ENCODE measurements at regions not wholly inside any gene's neighbourhood (a gene's known extent, or its start where the extent isn't known, plus 50 kb on each side); places are given as distances from the start of the nearest gene placed in this dataset.

DNA sequence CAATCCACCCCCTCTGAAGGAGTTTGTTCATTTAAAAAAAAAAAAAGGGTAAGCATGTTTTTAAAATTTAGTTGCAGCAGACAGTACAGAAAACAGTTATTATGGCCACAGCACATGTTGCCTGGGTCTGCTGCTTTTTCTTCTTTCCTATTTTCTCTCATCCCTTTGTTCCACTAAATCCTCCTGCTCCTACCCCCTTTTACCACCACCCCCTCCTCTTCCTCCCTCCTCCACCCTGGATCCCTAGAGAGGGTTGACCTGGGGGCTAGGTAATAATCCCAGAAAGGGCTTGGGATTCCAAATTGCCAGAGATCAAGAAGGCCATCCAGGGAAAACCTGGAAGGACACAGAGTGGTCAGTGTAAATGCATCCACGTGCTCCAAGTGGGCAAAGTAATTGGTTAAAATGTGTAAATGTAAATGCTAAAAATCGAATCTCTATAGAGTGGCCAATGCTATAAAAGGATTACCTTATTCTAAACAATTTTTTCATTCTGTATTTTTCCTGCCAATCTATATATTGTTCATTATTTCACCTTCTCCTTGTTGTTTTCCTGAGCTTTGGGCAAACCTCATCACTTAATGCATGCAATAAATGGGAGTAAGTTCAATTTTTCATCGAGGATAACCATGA lies 89.0 kb upstream of the PIK3CG start:
- no peak for DNase-seq (ENCODE audit: low read depth in 2 of 2)

DNA sequence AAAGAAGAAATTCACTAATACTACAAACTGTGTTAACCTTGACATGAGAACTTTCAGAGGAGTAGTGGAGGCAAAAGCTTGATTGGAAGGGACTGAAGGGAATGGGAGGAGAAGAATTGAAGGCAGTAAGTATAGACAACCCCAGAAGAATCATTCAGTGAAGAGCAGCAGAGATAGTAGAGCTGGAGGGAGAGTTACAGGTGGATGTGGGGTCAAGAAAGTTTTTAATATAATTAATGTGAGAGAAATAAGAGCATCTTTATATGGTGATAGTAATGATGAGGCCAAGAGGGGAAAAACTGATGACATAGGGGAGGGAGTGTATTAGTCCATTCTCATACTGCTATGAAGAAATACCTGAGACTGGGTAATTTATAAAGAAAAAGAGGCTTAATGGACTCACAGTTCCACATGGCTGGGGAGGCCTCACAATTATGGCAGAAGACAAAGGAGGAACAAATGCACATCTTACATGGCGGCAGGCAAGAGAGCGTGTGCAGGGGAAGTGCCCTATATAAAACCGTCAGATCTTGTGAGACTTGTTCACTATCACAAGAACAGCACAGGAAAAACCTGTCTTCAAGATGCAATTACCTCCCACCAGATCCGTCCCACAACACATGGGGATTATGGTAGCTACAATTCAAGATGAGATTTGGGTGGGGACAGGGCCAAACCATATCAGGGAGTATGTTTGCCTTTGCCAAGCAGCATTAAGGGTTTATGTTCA lies 88.3 kb upstream of the PIK3CG start:
- no peak for DNase-seq (ENCODE audit: low read depth in 2 of 2)

DNA sequence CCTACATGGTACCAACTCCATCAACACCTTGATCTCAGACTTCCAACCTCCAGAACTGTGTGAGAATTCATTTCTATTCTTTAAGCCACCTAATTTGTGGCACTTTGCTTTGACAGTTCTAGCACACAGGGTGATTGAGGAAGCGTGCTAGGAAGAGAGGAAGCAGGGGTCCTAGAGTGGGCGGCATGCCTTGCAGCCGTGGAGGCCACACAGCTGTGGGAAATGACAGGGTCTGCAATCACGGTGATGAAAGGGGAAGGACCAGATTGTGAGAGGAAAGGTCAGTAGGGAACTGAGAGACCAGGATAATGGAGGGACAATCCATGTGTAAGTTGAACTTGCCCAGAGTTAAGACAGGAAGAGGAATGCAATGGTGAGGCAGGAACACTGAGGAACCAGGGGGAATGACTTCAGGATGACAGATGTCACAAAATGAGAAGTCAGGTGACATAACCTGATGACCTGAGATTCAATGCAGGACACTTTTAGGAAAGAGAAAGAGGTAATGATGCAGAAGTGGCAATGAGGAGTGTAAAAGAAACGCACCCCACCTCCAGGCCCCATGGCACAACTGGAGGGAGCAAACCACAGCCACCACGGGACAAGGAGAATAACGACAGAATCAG lies 87.3 kb upstream of the PIK3CG start:
- DNase-seq (ENCODE audit: low read depth in 2 of 2), result no peak

GRCh38 chr7:106778656-106779250 lies 86.3 kb upstream of the PIK3CG start:
- DNase-seq (ENCODE audit: low read depth in 2 of 2), result no peak

GRCh38 chr7:106779877-106780276 lies 85.2 kb upstream of the PIK3CG start:
- DNase-seq (ENCODE audit: low read depth in 2 of 2), result no peak

DNA sequence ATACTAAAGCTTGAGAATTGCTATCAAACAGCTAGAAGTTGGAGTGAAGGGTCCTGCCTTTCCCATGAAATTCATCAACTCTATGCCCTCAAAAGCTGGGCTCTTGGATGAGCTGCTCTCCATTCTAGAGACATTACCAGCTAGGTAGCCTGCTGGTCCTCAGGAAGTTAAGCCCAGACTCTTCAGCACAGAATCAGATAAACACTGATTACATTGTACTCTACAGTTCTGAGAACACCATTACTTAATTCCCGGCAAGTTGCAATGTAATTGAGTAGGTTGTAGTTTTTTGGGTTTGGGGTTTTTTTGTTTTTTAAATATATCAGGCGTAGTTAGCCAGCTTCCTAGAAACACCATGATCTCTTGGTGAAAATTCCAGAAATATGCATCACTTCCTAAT lies 84.1 kb upstream of the PIK3CG start:
- DNase-seq (ENCODE audit: low read depth in 2 of 2), result no peak

DNA sequence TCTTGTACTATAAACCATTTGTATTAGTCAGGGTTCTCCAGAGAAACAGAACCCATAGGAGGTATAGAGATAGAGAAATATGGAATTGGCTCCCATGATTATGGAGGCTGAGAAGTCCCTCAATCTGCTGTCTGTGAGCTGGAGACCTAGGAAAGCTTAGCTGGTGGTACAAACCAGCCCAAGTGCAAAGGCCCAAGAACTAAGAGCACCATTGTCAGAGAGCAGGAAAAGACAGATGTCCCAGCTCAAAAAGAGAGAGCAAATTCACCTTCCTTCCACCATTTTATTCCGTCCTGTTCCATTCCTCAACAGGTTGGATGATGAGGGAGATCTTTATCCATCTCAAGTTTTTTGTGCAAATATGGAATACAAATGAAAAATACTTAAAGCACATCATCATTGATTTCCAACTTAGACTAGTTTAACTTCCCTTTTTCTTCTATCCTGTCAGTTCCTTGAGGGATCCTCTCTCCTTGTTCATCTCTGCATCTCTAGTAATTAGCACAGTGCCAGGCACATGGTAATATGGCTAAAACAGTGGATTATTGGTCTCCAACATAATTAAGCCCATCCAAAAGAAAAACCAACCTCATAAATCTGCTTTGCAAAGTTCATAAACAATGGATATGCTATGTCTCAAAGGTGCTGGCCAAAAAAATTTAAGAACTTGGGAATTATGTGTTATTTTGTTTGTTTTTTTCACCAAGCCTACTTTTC lies 83.1 kb upstream of the PIK3CG start:
- DNase-seq (ENCODE audit: low read depth in 2 of 2), result no peak

DNA sequence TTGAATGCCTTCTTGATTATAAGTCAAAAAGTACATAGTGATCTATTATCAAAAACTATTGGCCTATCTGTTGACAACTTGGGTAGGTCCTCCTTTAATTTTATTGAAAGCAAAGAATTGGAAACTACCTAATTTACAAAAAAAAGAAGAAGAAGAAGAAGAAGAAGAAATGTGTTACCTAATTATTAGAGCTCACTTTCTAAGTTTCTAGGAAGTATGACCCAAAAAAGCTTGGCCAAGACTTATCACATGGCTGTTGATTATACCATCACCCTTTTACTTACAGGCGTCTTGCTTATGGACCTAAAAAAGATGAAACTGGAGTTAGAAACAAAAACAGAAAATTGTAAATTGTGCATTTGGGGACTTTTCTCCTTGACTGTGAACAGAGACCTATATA lies 81.8 kb upstream of the PIK3CG start:
- DNase-seq (ENCODE audit: low read depth in 2 of 2), result no peak

GRCh38 chr7:106788637-106789036 lies 76.4 kb upstream of the PIK3CG start:
- DNase-seq (ENCODE audit: low read depth in 2 of 2), result no peak

- no peak for DNase-seq (ENCODE audit: low read depth in 2 of 2)
These were observed 73.6 kb upstream of the PIK3CG start for GRCh38 chr7:106791526-106791925.

DNA sequence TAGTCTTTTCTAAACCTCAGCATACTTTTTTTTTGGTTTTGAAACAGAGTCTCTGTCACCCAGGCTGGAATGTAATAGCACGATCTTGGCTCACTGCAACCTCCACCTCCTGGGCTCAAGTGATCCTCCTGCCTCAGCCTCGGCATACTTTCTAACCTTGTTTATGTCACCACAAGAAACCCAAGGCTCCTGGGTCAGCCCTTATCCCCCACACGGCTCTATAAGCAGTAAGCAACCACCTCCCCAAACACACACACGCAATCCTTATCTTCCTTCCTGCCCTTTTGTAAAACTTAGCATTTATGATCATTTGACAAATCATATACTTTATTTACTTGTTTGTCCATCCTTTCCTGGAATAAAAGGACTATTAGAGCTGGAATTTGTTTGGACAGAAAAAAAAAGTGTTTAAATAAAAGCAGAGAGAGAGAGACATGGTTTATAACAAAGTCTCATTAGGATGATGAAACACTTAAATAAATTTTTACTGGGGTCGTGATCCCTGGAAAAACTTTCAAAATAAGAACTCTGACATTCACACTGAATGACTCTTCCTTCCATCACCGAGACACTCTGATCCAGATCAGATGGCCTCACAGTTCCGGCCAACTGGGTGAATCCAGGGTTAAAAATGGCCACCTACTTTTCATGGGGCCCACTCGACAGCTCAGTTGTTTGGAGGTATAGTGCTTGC lies 72.7 kb upstream of the PIK3CG start:
- no peak for DNase-seq (ENCODE audit: low read depth in 2 of 2)

DNA sequence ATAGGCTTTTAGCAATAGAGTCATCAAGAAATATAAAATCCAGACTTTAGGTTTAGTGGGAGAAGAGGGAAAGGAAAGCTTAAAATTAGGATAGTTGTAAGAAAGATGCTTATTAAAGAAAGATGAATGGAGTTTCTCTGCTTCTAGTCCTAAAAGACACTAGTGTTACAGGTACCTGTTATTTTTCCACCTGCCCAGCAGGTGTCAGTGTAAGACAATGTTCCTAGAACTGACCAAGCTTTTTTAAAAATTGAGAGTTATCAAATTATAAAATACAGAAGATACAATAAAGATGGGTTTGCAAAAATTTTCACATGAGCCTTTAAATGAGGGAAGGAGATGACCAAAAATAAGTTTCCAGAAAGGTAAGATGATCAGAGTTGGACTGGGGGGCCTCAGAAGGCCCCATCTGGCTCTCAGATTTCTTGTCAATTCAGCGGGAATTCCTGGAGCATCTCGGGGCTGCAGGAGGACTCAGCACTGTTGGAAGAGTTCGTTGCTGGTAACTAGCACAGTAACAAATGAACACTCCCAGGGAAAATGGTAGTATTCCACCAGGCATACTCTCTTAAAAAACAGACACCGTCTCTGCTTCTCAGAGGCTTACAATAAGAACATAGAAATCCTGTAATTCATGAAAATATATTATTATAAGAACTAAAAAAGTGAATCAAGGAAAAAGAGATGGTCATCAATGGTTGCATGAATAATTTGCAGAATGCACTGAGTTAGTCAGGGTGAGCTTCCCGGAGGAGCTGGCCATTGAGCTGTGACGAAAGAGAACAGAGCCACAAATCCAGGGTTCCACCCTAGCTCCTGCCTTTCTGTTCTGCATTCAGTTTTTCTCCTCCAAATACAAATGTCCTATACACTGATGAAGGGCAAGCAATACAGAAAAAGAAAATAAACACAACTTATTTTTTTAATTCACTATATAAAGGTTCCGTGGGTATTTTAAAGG lies 71.8 kb upstream of the PIK3CG start:
- DNase-seq (ENCODE audit: low read depth in 2 of 2), result no peak

DNA sequence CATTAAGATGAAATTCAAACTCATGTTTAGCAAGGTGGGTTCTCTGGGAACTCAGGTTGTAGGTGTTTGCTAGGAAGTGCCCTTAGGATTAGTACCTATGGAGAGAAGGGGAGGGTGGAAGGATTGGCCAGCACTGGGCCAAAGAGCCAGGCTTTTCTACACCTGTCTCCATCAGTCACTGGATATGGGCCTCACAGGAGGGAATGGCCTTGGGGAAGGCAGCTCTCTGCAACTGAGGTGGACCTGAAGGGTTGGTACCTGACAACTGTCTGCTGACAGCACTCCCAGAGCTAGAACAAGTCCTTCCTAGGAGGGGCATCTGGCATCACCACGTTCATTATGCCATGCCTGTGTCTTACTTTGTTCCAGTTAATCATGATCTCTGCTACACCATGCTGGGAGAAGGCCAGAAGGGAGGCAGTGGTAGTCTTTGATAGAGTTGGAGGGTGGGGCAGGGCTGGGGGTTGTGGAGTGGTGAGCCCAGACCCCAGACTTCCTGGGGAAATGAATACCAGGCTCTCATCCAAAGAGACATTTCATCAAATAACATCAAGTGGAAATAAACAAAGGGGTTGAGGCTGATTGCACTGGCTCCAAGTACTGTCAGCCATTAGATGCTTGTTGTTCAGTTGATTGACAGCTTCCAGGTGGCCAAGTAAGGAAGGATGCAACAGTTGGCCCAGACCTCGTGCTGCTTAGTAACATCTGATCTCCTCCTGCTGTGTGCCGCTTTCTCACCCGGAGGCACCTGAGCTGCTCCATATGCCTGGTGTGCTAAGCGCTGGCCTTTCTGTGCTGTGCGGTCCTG lies 70.6 kb upstream of the PIK3CG start:
- DNase-seq (ENCODE audit: low read depth in 2 of 2), result no peak

DNA sequence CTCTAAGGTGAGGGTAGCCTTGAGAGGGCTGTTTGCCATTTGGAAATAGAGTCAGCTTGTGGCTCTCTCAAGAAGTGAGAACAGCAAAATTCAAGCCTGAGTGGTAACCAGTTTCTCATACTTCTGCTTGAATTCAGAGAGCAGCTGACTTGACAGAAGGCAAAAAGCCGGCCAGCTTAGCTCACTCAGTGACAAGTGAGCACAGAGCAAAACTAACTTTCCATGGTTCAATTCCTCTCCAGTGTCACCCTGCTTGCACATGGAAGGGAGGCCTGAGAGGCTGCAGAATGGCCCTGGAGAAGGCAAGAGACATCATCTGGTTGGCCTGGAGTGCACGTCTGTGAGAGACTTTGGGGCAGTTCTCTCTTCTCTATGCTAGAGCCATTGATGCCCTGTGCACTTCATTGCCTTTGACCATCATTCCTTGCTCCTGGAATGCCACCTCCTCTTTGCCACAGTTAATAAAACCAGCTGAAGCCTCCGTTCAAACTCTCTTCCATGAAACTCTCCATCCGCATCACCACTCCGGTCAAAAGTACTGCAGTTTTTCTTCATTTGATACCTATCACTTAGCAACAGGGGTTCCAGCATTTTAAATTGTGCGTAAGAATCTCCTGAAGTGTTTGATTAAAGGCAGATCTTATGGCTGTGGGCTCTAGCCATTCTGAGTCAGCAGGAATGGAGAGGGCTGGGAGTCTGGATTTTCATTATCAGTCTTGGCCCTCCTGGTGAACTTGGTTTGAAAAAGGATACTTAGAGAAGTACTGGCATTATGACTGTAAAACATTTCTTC lies 69.8 kb upstream of the PIK3CG start:
- DNase-seq (ENCODE audit: low read depth in 2 of 2), result no peak

- no peak for DNase-seq (ENCODE audit: low read depth in 2 of 2)
These were observed 69.2 kb upstream of the PIK3CG start for GRCh38 chr7:106795877-106796231.

DNA sequence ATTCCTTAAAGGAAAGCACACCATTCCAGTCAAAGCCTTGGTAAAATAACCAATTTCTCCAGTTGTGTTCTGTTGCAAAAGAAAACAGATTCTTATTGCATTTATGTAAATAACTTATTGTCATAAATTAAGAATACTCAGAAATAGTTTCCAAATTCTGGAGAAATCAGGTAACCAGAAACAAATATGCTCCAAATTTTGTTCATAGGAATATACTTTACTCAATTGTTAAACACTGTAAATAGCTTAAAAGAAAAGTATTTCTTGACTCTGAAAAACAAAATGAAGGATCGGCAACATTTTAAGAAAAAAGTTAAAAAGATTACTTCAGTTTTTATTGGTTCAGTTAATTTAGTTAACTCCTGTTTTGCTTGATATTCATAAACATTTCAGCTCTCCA lies 67.1 kb upstream of the PIK3CG start:
- no peak for DNase-seq (ENCODE audit: low read depth in 2 of 2)

- no peak for DNase-seq (ENCODE audit: low read depth in 2 of 2)
These were observed 62.5 kb upstream of the PIK3CG start for GRCh38 chr7:106802589-106802988.

DNA sequence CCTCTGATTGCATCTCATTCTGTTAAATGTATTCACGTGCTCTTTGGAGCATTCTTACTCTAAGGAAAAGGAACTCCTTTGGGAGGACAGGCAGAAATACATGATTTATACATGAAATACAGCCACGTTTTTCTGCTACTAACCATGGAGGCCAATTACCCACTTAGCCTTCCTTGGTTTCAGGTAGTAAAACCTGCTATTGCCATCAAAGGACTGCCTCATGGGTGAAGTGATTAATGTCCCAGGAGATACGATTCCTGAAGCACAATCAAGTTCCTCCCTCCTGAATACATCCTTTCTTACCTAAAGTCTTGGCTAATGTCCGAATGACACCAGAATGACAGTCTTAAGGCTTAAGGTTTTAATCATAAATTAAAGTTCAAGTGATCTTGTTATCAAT lies 58.5 kb upstream of the PIK3CG start:
- DNase-seq (ENCODE audit: low read depth in 2 of 2), result no peak

DNA sequence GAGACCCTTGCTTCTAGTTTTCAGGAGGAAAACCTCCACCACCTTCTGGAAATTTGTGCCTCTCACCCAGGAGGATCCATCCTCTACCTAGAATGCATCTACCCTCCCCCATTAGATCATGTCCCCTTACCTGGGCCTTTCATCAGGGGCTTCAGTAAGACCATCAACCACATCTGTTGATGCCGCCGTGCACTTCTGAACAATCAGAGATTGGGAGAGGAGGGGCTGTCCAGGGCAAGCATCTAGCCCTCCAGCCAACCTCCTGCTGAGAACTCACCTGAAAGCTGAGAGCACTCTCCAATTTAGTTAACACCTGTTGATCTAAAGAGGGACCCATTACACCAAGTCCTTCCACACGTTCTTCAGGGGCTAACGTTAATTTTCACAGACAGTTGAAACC lies 57.6 kb upstream of the PIK3CG start:
- no peak for DNase-seq (ENCODE audit: low read depth in 2 of 2)

Data from stimulated activated CD4-positive, alpha-beta T cell treated with anti-CD3 and anti-CD28 coated beads, Interleukin-1b, Interleukin-23, amount 100 ng/mL, for 1 hour (primary cell).